ENCODE measurements at regions not wholly inside any gene's neighbourhood (a gene's known extent, or its start where the extent isn't known, plus 50 kb on each side); places are given as distances from the start of the nearest gene placed in this dataset.

- no peak for DNase-seq (ENCODE audit: low read depth)
- no peak for TF ChIP-seq CTCF (IDR thresholded peaks at IDR 0.05; ENCODE audit: low read depth, low read length, missing control alignments)
- H3K4me3 ChIP-seq (ENCODE audit: low read depth, low read length) = no peak overlapping the region
- in situ Hi-C loops (cut with HindIII; ENCODE audit: low sequenced_read_pairs) = loop anchor here (5.0 kb wide), 1 partner anchor 36 kb away; no protein-coding TSS in a partner anchor
Measured at GRCh38 chr10:28201410-28202400, 101.2 kb downstream of the MPP7 start.

GRCh38 chr10:28200775-28201174, 102.1 kb downstream of the MPP7 start:
- in situ Hi-C loops (cut with HindIII; ENCODE audit: low sequenced_read_pairs) = loop anchor here (5.0 kb wide), 1 partner anchor 37 kb away; no protein-coding TSS in a partner anchor
- H3K4me3 ChIP-seq (ENCODE audit: low read depth, low read length) = no peak overlapping the region
- DNase-seq (ENCODE audit: low read depth) = no peak
- no peak for TF ChIP-seq CTCF (IDR thresholded peaks at IDR 0.05; ENCODE audit: low read depth, low read length, missing control alignments)

- no peak overlapping the region for H3K4me3 ChIP-seq (ENCODE audit: low read depth, low read length)
- DNase-seq (ENCODE audit: low read depth) = no peak
- in situ Hi-C loops (cut with HindIII; ENCODE audit: low sequenced_read_pairs) = loop anchor here (5.0 kb wide), 1 partner anchor 37 kb away; no protein-coding TSS in a partner anchor
- no peak for TF ChIP-seq CTCF (IDR thresholded peaks at IDR 0.05; ENCODE audit: low read depth, low read length, missing control alignments)
Measured at GRCh38 chr10:28199941-28200340, 102.9 kb downstream of the MPP7 start.

- no peak for TF ChIP-seq CTCF (IDR thresholded peaks at IDR 0.05; ENCODE audit: low read depth, low read length, missing control alignments)
- in situ Hi-C loops (cut with HindIII; ENCODE audit: low sequenced_read_pairs) = no loop called here
- no peak for DNase-seq (ENCODE audit: low read depth)
- no peak overlapping the region for H3K4me3 ChIP-seq (ENCODE audit: low read depth, low read length)
Measured at GRCh38 chr10:28190196-28190595, 112.7 kb downstream of the MPP7 start.

GRCh38 chr10:28188526-28188925, 114.3 kb downstream of the MPP7 start:
- in situ Hi-C loops (cut with HindIII; ENCODE audit: low sequenced_read_pairs) = no loop called here
- no peak for TF ChIP-seq CTCF (IDR thresholded peaks at IDR 0.05; ENCODE audit: low read depth, low read length, missing control alignments)
- DNase-seq (ENCODE audit: low read depth) = no peak
- no peak overlapping the region for H3K4me3 ChIP-seq (ENCODE audit: low read depth, low read length)

- no peak overlapping the region for H3K4me3 ChIP-seq (ENCODE audit: low read depth, low read length)
- TF ChIP-seq CTCF (IDR thresholded peaks at IDR 0.05; ENCODE audit: low read depth, low read length, missing control alignments) = no peak
- in situ Hi-C loops (cut with HindIII; ENCODE audit: low sequenced_read_pairs) = no loop called here
- DNase-seq (ENCODE audit: low read depth) = no peak
Measured at GRCh38 chr10:28186887-28187578, 115.8 kb downstream of the MPP7 start.
